Upper lobe of left lung (tissue), 6 donors: ENCODE measurements at regions not wholly inside any gene's neighbourhood (a gene's known extent, or its start where the extent isn't known, plus 50 kb on each side); places are given as distances from the start of the nearest gene placed in this dataset.

Experiments used
- ATAC-seq, 2 donors: fragments of 200-7000 bp; cut with Tn5 transposase; one replicate each; pipeline ENCODE4 v1.9.1; 2022; ENCODE audit warnings: mild to moderate bottlenecking in 2 of 2, moderate library complexity in 2 of 2; ENCODE audit not compliant: low FRiP score in 2 of 2
- DNase-seq, 2 donors: peaks; one replicate each; pipeline ENCODE4 v3.0.0-alpha.2; 2019 to 2020
- H3K27ac ChIP-seq, 4 donors: fragments of 200-600 bp; sonication (generic); one replicate each; pipeline ENCODE4 v1.5.1; 2016 to 2019
- H3K27me3 ChIP-seq, 4 donors: fragments of 200-600 bp; sonication (generic); one replicate each; pipeline ENCODE4 v1.5.1; 2017 to 2019
- H3K36me3 ChIP-seq, 4 donors: fragments of 200-600 bp; sonication (generic); one replicate each; pipeline ENCODE4 v1.5.1; 2016 to 2019
- H3K4me1 ChIP-seq, 4 donors: fragments of 200-600 bp; sonication (generic); one replicate each; pipeline ENCODE4 v1.5.1; 2018 to 2019
- H3K4me3 ChIP-seq, 4 donors: fragments of 200-600 bp; sonication (generic); one replicate each; pipeline ENCODE4 v1.5.1; 2017 to 2019; ENCODE audit warnings: mild to moderate bottlenecking in 2 of 4, moderate library complexity in 1 of 4
- H3K9me3 ChIP-seq, 4 donors: fragments of 200-600 bp; sonication (generic); one replicate each; pipeline ENCODE4 v1.5.1; 2018 to 2019
- CTCF ChIP-seq, 6 experiments: fragments of 450-650 bp in 4 of 6; fragments of 200-600 bp in 2 of 6; sonication (generic) in 2 of 6; IDR thresholded peaks; one replicate each; pipeline ENCODE4 v1.5.1; 2016 to 2019; ENCODE audit warnings: antibody characterized with exemption in 6 of 6
- EP300 ChIP-seq, 4 donors: sonication (generic); formaldehyde crosslinking; IDR thresholded peaks; one replicate each; pipeline ENCODE4 v1.5.1; 2017; ENCODE audit warnings: antibody characterized with exemption in 4 of 4, control low read depth in 2 of 4
- POLR2A ChIP-seq, 4 donors: fragments of 450-650 bp; IDR thresholded peaks; one replicate each; pipeline ENCODE4 v1.5.1; 2016 to 2017; ENCODE audit warnings: antibody characterized with exemption in 4 of 4, mild to moderate bottlenecking in 2 of 4
- POLR2AphosphoS5 ChIP-seq, 2 donors: sonication (generic); formaldehyde crosslinking; IDR thresholded peaks; one replicate each; pipeline ENCODE4 v1.5.1; 2017; ENCODE audit warnings: antibody characterized with exemption in 2 of 2
- WGBS, 2 donors: methylation state at CpG; one replicate each; pipeline ENCODE4 v1.1.5; 2017 to 2018; 5-methylcytosine and 5-hydroxymethylcytosine counted together
- donor health status: DM: no; HTN: no; CAD: no; lungs with moderate emphysema.
- donor health status: DM: no; HTN: yes; CAD: no; lungs with severe emphysema.

DNA sequence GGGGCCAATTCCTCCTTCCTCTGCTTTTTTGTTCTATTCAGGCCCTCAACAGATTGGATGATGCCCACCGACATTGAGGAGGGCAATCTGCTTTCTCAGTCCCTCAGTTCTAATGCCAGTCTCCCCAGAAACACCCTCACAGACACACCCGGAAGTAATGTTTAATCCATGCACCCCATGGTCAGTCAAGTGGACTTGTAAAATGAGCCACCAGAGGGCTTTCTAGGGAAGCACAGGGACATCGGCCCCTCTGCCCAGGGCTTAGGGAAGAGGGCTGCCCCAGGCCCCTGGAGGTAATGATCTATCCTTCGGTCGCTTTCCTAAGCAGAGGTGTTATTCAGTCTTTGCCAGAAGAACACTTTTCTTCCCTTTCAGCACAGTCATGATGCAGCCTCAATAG is 107.4 kb downstream of the PDCL3 start:
- ATAC-seq = no peak
- Histone ChIP-seq H3K4me3 (no peak overlapping the region), H3K36me3 (no peaks in the 10 kb centered on the region), H3K9me3 (no peaks in the 10 kb centered on the region), H3K27ac (no peak overlapping the region), H3K27me3 (no peaks in the 10 kb centered on the region), H3K4me1 (no peaks in the 10 kb centered on the region)
- no peak for DNase-seq
- TF ChIP-seq POLR2AphosphoS5 (IDR thresholded peaks at IDR 0.05) = no peak
- no peak for TF ChIP-seq EP300 (IDR thresholded peaks at IDR 0.05)
- no peak for TF ChIP-seq POLR2A (IDR thresholded peaks at IDR 0.05)
- TF ChIP-seq CTCF (IDR thresholded peaks at IDR 0.05) = no peak
- WGBS, 2 donors = 83 to 94% methylated on average over 5 of the region's 5 CpGs

- DNase-seq (no peak), ATAC-seq (no peak)
- Histone ChIP-seq H3K27me3 (no peaks in the 10 kb centered on the region), H3K9me3 (no peaks in the 10 kb centered on the region), H3K4me3 (no peak overlapping the region), H3K4me1 (no peaks in the 10 kb centered on the region), H3K36me3 (no peaks in the 10 kb centered on the region), H3K27ac (no peak overlapping the region)
- 91 to 93% methylated on average over 8 of the region's 8 CpGs for WGBS, 2 donors
- TF ChIP-seq POLR2A (IDR thresholded peaks at IDR 0.05) (no peak), EP300 (IDR thresholded peaks at IDR 0.05) (no peak), POLR2AphosphoS5 (IDR thresholded peaks at IDR 0.05) (no peak), CTCF (IDR thresholded peaks at IDR 0.05) (no peak)
These were observed 110.3 kb downstream of the PDCL3 start for GRCh38 chr2:100673115-100673514.

DNA sequence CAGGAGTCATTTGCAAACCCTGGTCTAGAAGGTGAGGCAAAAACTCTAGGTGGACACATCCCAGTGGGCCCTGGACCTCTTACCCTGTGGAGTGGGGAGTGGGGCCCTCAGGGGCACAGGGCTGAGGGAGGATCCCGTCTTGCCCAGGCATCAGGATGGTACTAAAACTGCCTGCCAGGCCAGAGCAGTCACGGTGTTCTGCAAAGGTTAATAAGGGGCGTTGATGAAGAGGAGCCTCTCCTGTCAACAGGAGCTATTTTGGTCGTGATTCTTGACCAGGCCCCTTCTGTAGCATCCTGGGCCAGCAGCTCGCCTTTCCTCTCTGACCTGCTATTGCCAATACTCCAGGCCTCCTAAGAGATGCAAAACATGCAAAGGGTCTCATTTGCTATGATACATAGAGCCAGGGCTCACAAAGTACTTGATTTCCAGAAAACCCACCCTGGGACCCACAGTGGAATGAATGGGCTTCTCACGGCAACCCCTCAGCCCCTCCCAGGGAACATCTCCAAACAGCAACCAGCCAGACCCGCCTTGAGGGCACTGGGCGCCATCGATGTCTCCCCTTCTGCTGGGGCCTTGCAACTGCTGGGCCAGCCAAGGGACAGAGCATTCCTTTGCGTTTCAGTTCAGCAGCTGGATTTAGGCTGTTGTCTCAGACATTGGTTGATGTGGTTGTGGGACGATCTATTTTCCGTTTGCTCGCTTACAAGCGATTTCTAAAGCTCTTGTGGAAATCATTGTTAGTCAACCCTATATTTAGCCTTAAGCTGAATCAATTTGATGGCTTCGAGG is 111.1 kb downstream of the PDCL3 start:
- WGBS, 2 donors = 91 to 92% methylated on average over 12 to 15 of the region's 15 CpGs
- Histone ChIP-seq H3K36me3 (no peaks in the 10 kb centered on the region), H3K27me3 (no peaks in the 10 kb centered on the region), H3K27ac (no peak overlapping the region), H3K9me3 (no peaks in the 10 kb centered on the region), H3K4me1 (no peaks in the 10 kb centered on the region), H3K4me3 (no peak overlapping the region)
- TF ChIP-seq POLR2AphosphoS5 (IDR thresholded peaks at IDR 0.05) = no peak
- no peak for TF ChIP-seq POLR2A (IDR thresholded peaks at IDR 0.05)
- TF ChIP-seq CTCF (IDR thresholded peaks at IDR 0.05) = no peak
- TF ChIP-seq EP300 (IDR thresholded peaks at IDR 0.05) = no peak
- DNase-seq (no peak), ATAC-seq (no peak)

- H3K4me3 ChIP-seq = no peak overlapping the region
- H3K4me1 ChIP-seq = no peaks in the 10 kb centered on the region
- H3K27me3 ChIP-seq = no peaks in the 10 kb centered on the region
- TF ChIP-seq POLR2AphosphoS5 (IDR thresholded peaks at IDR 0.05) = no peak
- ATAC-seq (no peak), DNase-seq (no peak)
- H3K9me3 ChIP-seq = no peaks in the 10 kb centered on the region
- no peak overlapping the region for H3K27ac ChIP-seq
- no peaks in the 10 kb centered on the region for H3K36me3 ChIP-seq
- 89 to 92% methylated on average over 9 to 10 of the region's 10 CpGs for WGBS, 2 donors
These were observed 111.9 kb downstream of the PDCL3 start for GRCh38 chr2:100674666-100675065.

GRCh38 chr2:100675373-100675772 is 112.6 kb downstream of the PDCL3 start:
- TF ChIP-seq EP300 (IDR thresholded peaks at IDR 0.05) (no peak), POLR2AphosphoS5 (IDR thresholded peaks at IDR 0.05) (no peak), POLR2A (IDR thresholded peaks at IDR 0.05) (no peak), CTCF (IDR thresholded peaks at IDR 0.05) (no peak)
- no peaks in the 10 kb centered on the region for H3K9me3 ChIP-seq
- ATAC-seq = no peak
- no peaks in the 10 kb centered on the region for H3K4me1 ChIP-seq
- 89 to 90% methylated on average over 6 of the region's 6 CpGs for WGBS, 2 donors
- H3K27me3 ChIP-seq = no peaks in the 10 kb centered on the region
- no peak overlapping the region for H3K4me3 ChIP-seq
- no peaks in the 10 kb centered on the region for H3K36me3 ChIP-seq
- no peak for DNase-seq
- no peak overlapping the region for H3K27ac ChIP-seq
